ENCODE measurements at regions not wholly inside any gene's neighbourhood (a gene's known extent, or its start where the extent isn't known, plus 50 kb on each side); places are given as distances from the start of the nearest gene placed in this dataset.

DNA sequence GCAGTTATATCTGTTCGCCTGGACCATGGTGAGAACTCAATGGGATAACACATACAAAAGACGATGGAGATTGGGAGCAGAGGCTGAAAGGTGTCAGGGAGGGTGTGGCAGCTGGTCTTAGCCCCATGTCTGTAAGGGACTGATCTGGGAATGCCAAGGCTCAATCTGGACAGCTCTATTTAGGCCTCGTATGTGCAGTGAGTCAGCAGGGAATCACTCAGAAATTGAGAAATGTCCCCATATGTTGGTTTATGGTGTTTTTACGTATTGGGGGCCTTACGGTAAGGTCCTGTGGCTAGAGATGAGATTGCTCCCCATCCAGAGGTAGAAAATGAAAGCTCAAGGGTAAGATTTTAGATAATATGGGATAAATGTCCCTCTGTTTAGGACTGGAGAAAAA lies 71.4 kb upstream of the TTC29 start:
- TF ChIP-seq POLR2A (IDR thresholded peaks at IDR 0.05; ENCODE audit: low read length) (no peak), GATA1 (IDR thresholded peaks at IDR 0.05; ENCODE audit: low read depth, low read length) (no peak)

Data from erythroblast (primary cell).